HG03520 (cell line): ENCODE measurements at regions not wholly inside any gene's neighbourhood (a gene's known extent, or its start where the extent isn't known, plus 50 kb on each side); places are given as distances from the start of the nearest gene placed in this dataset.
"Not testable (repeated sequence)": the region's sequence is repeated elsewhere in the genome, so short reads cannot be mapped to it uniquely, and the experiment has no call there.

Experiments used
- ATAC-seq: cut with Tn5 transposase; IDR thresholded peaks from one replicate; pipeline ENCODE4 v1.9.1; 2021; ENCODE audit warnings: mild to moderate bottlenecking, moderate library complexity; ENCODE audit not compliant: unreplicated experiment

GRCh38 chr6:15129887-15130286 is 116.0 kb upstream of the JARID2 start:
- no peak for ATAC-seq

GRCh38 chr6:15131234-15131633 is 114.6 kb upstream of the JARID2 start:
- ATAC-seq = no peak

GRCh38 chr6:15131651-15132061 is 114.2 kb upstream of the JARID2 start:
- ATAC-seq = no peak

GRCh38 chr6:15132167-15132566 is 113.7 kb upstream of the JARID2 start:
- no peak for ATAC-seq

- no peak for ATAC-seq
These were observed 112.8 kb upstream of the JARID2 start for GRCh38 chr6:15132854-15133670.

GRCh38 chr6:15137086-15137485 is 108.8 kb upstream of the JARID2 start:
- ATAC-seq = no peak

GRCh38 chr6:15143086-15143485 is 102.8 kb upstream of the JARID2 start:
- no peak for ATAC-seq

GRCh38 chr6:15143540-15143939 is 102.3 kb upstream of the JARID2 start:
- ATAC-seq = no peak

GRCh38 chr6:15145821-15146220 is 100.0 kb upstream of the JARID2 start:
- no peak for ATAC-seq

- ATAC-seq = no peak
These were observed 98.0 kb upstream of the JARID2 start for GRCh38 chr6:15147827-15148226.

GRCh38 chr6:15148356-15148946 is 97.4 kb upstream of the JARID2 start:
- no peak for ATAC-seq

- ATAC-seq = no peak
These were observed 95.7 kb upstream of the JARID2 start for GRCh38 chr6:15150207-15150606.

GRCh38 chr6:15152700-15153099 is 93.2 kb upstream of the JARID2 start:
- ATAC-seq = no peak

GRCh38 chr6:15153191-15153590 is 92.7 kb upstream of the JARID2 start:
- no peak for ATAC-seq

GRCh38 chr6:15157479-15157878 is 88.4 kb upstream of the JARID2 start:
- ATAC-seq = no peak

- no peak for ATAC-seq
These were observed 86.8 kb upstream of the JARID2 start for GRCh38 chr6:15158821-15159619.

- ATAC-seq = no peak
These were observed 85.1 kb upstream of the JARID2 start for GRCh38 chr6:15160812-15161211.

GRCh38 chr6:15164855-15165254 is 81.0 kb upstream of the JARID2 start:
- not testable (repeated sequence) for ATAC-seq

GRCh38 chr6:15166121-15166520 is 79.7 kb upstream of the JARID2 start:
- no peak for ATAC-seq

- no peak for ATAC-seq
These were observed 75.7 kb upstream of the JARID2 start for GRCh38 chr6:15170126-15170525.

- ATAC-seq = no peak
These were observed 74.8 kb upstream of the JARID2 start for GRCh38 chr6:15171026-15171425.
